H9 (cell line): ENCODE measurements at regions not wholly inside any gene's neighbourhood (a gene's known extent, or its start where the extent isn't known, plus 50 kb on each side); places are given as distances from the start of the nearest gene placed in this dataset.
A peak's percentile ranks its signal among the peaks of the same experiment; 100 is the strongest.

Experiments used
- DNase-seq: peaks from one replicate; pipeline ENCODE4 v3.0.0-alpha.2; 2017
- H2AFZ ChIP-seq: one replicate; pipeline ENCODE4 v1.6.1; 2013; ENCODE audit warnings: mild to moderate bottlenecking, low read length, control low read depth, moderate library complexity
- H2AK5ac ChIP-seq: 2 replicates; pipeline ENCODE4 v1.6.1; 2013; ENCODE audit warnings: low read length, control low read depth, mixed read lengths; ENCODE audit not compliant: insufficient read length
- H2BK120ac ChIP-seq: one replicate; pipeline ENCODE4 v1.6.1; 2013; ENCODE audit warnings: low read depth, mild to moderate bottlenecking, low read length, control low read depth, inconsistent platforms; ENCODE audit not compliant: poor library complexity, severe bottlenecking
- H2BK12ac ChIP-seq: 2 replicates; pipeline ENCODE4 v1.6.1; 2013; ENCODE audit warnings: low read length, control low read depth, mixed read lengths, low read depth; ENCODE audit not compliant: insufficient read length
- H2BK15ac ChIP-seq: 2 replicates; pipeline ENCODE4 v1.6.1; 2013; ENCODE audit warnings: low read depth, low read length, control low read depth
- H2BK20ac ChIP-seq: one replicate; pipeline ENCODE4 v1.6.1; 2013; ENCODE audit warnings: low read depth, mild to moderate bottlenecking, low read length, control low read depth, inconsistent platforms; ENCODE audit not compliant: poor library complexity, severe bottlenecking
- H2BK5ac ChIP-seq: 2 replicates; pipeline ENCODE4 v1.6.1; 2013; ENCODE audit warnings: low read length, control low read depth, mixed read lengths; ENCODE audit not compliant: insufficient read length
- H3K14ac ChIP-seq: 2 replicates; pipeline ENCODE4 v1.6.1; 2013; ENCODE audit warnings: low read length, control low read depth; ENCODE audit not compliant: insufficient read depth
- H3K18ac ChIP-seq: 2 replicates; pipeline ENCODE4 v1.6.1; 2013; ENCODE audit warnings: low read depth, mild to moderate bottlenecking, mixed read lengths, low read length, control low read depth; ENCODE audit not compliant: insufficient read length
- H3K23ac ChIP-seq: 2 replicates; pipeline ENCODE4 v1.6.1; 2013; ENCODE audit warnings: low read length, control low read depth, mixed read lengths, low read depth; ENCODE audit not compliant: insufficient read length
- H3K23me2 ChIP-seq: 2 replicates; pipeline ENCODE4 v1.6.1; 2013; ENCODE audit warnings: low read depth, mild to moderate bottlenecking, mixed read lengths, low read length, control low read depth; ENCODE audit not compliant: insufficient read length, poor library complexity, severe bottlenecking
- H3K27ac ChIP-seq: 2 replicates; pipeline ENCODE4 v1.5.1; 2013; ENCODE audit warnings: low read length, control low read depth, mixed read lengths, low read depth; ENCODE audit not compliant: insufficient read length
- H3K27me3 ChIP-seq: 2 replicates; pipeline ENCODE4 v1.6.1; 2013; ENCODE audit warnings: low read length, control low read depth, inconsistent platforms; ENCODE audit not compliant: insufficient read depth
- H3K4ac ChIP-seq: 2 replicates; pipeline ENCODE4 v1.6.1; 2013; ENCODE audit warnings: low read depth, mild to moderate bottlenecking, control low read depth, inconsistent platforms, low read length, moderate library complexity
- H3K4me1 ChIP-seq: 2 replicates; pipeline ENCODE4 v1.6.1; 2013; ENCODE audit warnings: low read length, control low read depth, inconsistent platforms; ENCODE audit not compliant: insufficient read depth
- H3K4me2 ChIP-seq: 2 replicates; pipeline ENCODE4 v1.6.1; 2013; ENCODE audit warnings: low read length, control low read depth, mixed read lengths; ENCODE audit not compliant: insufficient read length, insufficient read depth
- H3K56ac ChIP-seq: 2 replicates; pipeline ENCODE4 v1.6.1; 2013; ENCODE audit warnings: low read depth, mild to moderate bottlenecking, mixed read lengths, low read length, control low read depth; ENCODE audit not compliant: insufficient read length
- H3K79me1 ChIP-seq: 2 replicates; pipeline ENCODE4 v1.6.1; 2013; ENCODE audit warnings: low read depth, mild to moderate bottlenecking, moderate library complexity, low read length, control low read depth, inconsistent platforms; ENCODE audit not compliant: insufficient read depth, poor library complexity, severe bottlenecking
- H3K79me2 ChIP-seq: 2 replicates; pipeline ENCODE4 v1.6.1; 2013; ENCODE audit warnings: low read length, control low read depth, inconsistent platforms; ENCODE audit not compliant: insufficient read depth
- H3K9ac ChIP-seq: 2 replicates; pipeline ENCODE4 v1.6.1; 2013; ENCODE audit warnings: low read length, control low read depth, mixed read lengths; ENCODE audit not compliant: insufficient read length; ENCODE audit errors: extremely low read depth
- H3K9me3 ChIP-seq: one replicate; pipeline ENCODE4 v1.6.1; 2013; ENCODE audit warnings: low read depth, low read length, inconsistent platforms; ENCODE audit not compliant: control insufficient read depth
- H3T11ph ChIP-seq: one replicate; pipeline ENCODE4 v1.6.1; 2013; ENCODE audit warnings: mild to moderate bottlenecking, low read length, control low read depth, inconsistent platforms
- H4K20me1 ChIP-seq: one replicate; pipeline ENCODE4 v1.6.1; 2013; ENCODE audit not compliant: control insufficient read depth, insufficient read length, insufficient read depth
- H4K5ac ChIP-seq: 2 replicates; pipeline ENCODE4 v1.6.1; 2013; ENCODE audit warnings: low read depth, mild to moderate bottlenecking, mixed read lengths, low read length, control low read depth; ENCODE audit not compliant: insufficient read length
- H4K8ac ChIP-seq: replicated peaks from 2 replicates; pipeline ENCODE4 v1.6.1; 2013; ENCODE audit warnings: low read length, control low read depth, mixed read lengths, low read depth; ENCODE audit not compliant: insufficient read length
- H4K91ac ChIP-seq: 2 replicates; pipeline ENCODE4 v1.6.1; 2013; ENCODE audit warnings: low read depth, mild to moderate bottlenecking, moderate library complexity, mixed read lengths, low read length, control low read depth; ENCODE audit not compliant: insufficient read length
- H3K27ac Mint-ChIP-seq, 3 experiments: 2 replicates in 2 of 3; 3 replicates in 1 of 3; pipeline ENCODE4 v1.8.0; 2020 to 2021; ENCODE audit warnings: mixed read lengths in 3 of 3, mild to moderate bottlenecking in 1 of 3, moderate library complexity in 1 of 3
- H3K27me3 Mint-ChIP-seq: 2 replicates; pipeline ENCODE4 v1.8.0; 2021; ENCODE audit warnings: low read depth, mild to moderate bottlenecking, moderate library complexity, mixed read lengths
- H3K36me3 Mint-ChIP-seq, 3 experiments: 2 replicates in 2 of 3; 3 replicates in 1 of 3; pipeline ENCODE4 v1.8.0; 2020 to 2021; ENCODE audit warnings: low read depth in 3 of 3, mixed read lengths in 3 of 3; ENCODE audit not compliant: insufficient read depth in 1 of 3
- H3K4me1 Mint-ChIP-seq, 2 experiments: 2 replicates each; pipeline ENCODE4 v1.8.0; 2020; ENCODE audit warnings: mixed read lengths in 2 of 2
- H3K4me3 Mint-ChIP-seq, 2 experiments: 2 replicates in 1 of 2; 3 replicates in 1 of 2; pipeline ENCODE4 v1.8.0; 2020 to 2021; ENCODE audit warnings: mild to moderate bottlenecking in 2 of 2, mixed read lengths in 2 of 2, moderate library complexity in 1 of 2
- H3K9me3 Mint-ChIP-seq, 2 experiments: 2 replicates in 1 of 2; 3 replicates in 1 of 2; pipeline ENCODE4 v1.8.0; 2020; ENCODE audit warnings: mild to moderate bottlenecking in 2 of 2, mixed read lengths in 2 of 2, moderate library complexity in 1 of 2
- CTCF ChIP-seq: fragments of 200-600 bp; sonication (generic); conservative IDR thresholded peaks from 3 replicates; pipeline ENCODE4 v1.8.0; 2021; ENCODE audit warnings: antibody characterized with exemption, mild to moderate bottlenecking
- WGBS: extraction: QIAGEN DNeasy Blood & Tissue Kit; methylation state at CpG from one replicate; pipeline ENCODE4 v1.1.7; 2013; ENCODE audit warnings: missing lambda C conversion rate, low lambda C conversion rate, mixed read lengths; ENCODE audit not compliant: insufficient read length; ENCODE audit errors: extremely low coverage; 5-methylcytosine and 5-hydroxymethylcytosine counted together

DNA sequence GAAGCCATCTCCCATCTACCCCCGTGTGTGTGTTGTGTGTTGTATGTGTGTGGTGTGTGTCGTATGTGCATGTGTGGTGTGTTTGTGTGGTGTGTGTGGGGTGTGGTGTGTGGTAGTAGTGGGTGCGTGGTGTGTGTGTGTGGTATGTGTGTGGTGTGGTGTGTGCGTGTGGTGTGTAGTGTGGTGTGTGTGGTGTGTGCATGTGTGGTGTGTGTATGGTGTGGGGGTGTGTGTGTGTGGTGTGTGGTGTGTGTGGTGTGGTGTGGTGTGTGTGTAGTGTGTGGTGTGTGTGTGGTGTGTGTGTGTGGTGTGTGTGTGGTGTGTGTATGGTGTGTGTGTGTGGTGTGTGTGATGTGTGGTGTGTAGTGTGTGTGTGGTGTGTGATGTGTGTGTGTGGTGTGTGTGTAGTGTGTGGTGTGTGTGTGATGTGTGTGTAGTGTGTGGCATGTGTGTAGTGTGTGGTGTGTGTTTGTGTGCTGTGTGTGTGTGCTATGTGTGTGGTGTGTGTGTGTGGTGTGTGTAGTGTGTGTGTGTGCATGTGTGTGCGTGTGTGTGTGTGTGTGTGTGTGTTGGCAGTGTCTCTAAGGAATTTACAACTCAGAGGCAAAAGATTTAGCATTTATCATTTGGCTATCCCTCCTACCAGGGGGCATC lies 156.3 kb upstream of the TMEM108 start:
- Histone ChIP-seq H2BK20ac (no peak overlapping the region), H2BK15ac (no peak overlapping the region), H3K23ac (peak overlapping the region; percentile 2), H3K56ac (peak overlapping the region; percentile 23), H3T11ph (no peak overlapping the region), H3K18ac (peak overlapping the region; percentile 3), H2BK120ac (no peak overlapping the region), H2BK5ac (no peak overlapping the region), H3K79me2 (no peaks in the 10 kb centered on the region), H4K20me1 (no peaks in the 10 kb centered on the region), H3K27me3 (no peaks in the 10 kb centered on the region; the same call in 1 of the 2 replicates), H3K4me2 (no peak overlapping the region), H3K4me1 (no peaks in the 10 kb centered on the region), H2AFZ (no peak overlapping the region), H4K91ac (no peak overlapping the region), H4K5ac (peak overlapping the region; percentile 25), H3K9ac (no peak overlapping the region), H4K8ac (peak overlapping the region; percentile 23), H3K27ac (no peak overlapping the region), H2AK5ac (no peak overlapping the region), H3K4ac (no peak overlapping the region), H3K23me2 (no peaks in the 10 kb centered on the region), H2BK12ac (no peak overlapping the region), H3K79me1 (no peaks in the 10 kb centered on the region), H3K9me3 (no peaks in the 10 kb centered on the region), H3K14ac (no peak overlapping the region)
- Mint-ChIP-seq H3K27me3 (peaks cover 42% of the 10 kb centered on the region), H3K4me3 (no peak overlapping the region; a peak in 1 of 5 replicates), H3K4me1 (peaks cover 2 to 10% of the 10 kb centered on the region in 2 experiments; a peak in 3 of 4 replicates), H3K9me3 (peaks cover 0 to 4% of the 10 kb centered on the region in 2 experiments; a peak in 1 of 5 replicates), H3K27ac (no peak overlapping the region), H3K36me3 (no peaks in the 10 kb centered on the region; a peak in 1 of 7 replicates)
- WGBS = no CpG with 5 or more reads among the region's 5 CpGs
- no peak for TF ChIP-seq CTCF
- DNase-seq = no peak
